Epithelial cell of esophagus (primary cell): ENCODE measurements at regions not wholly inside any gene's neighbourhood (a gene's known extent, or its start where the extent isn't known, plus 50 kb on each side); places are given as distances from the start of the nearest gene placed in this dataset.
A peak's percentile ranks its signal among the peaks of the same experiment; 100 is the strongest.
"Not testable (repeated sequence)": the region's sequence is repeated elsewhere in the genome, so short reads cannot be mapped to it uniquely, and the experiment has no call there.

Source experiments
- DNase-seq: peaks from one replicate; pipeline ENCODE4 v3.0.0; 2010; ENCODE audit warnings: low read depth
- H3K4me3 ChIP-seq: 2 replicates; pipeline ENCODE4 v1.5.1; 2011; ENCODE audit warnings: mild to moderate bottlenecking, low read length, control low read depth
- TF ChIP-seq, protein P1 (sequence below): IDR thresholded peaks from 2 replicates; pipeline ENCODE4 v1.5.1; 2011; ENCODE audit warnings: low read depth, mild to moderate bottlenecking, low read length, control low read depth, inconsistent platforms; ENCODE audit not compliant: insufficient read depth; ENCODE audit errors: missing control alignments

DNA sequence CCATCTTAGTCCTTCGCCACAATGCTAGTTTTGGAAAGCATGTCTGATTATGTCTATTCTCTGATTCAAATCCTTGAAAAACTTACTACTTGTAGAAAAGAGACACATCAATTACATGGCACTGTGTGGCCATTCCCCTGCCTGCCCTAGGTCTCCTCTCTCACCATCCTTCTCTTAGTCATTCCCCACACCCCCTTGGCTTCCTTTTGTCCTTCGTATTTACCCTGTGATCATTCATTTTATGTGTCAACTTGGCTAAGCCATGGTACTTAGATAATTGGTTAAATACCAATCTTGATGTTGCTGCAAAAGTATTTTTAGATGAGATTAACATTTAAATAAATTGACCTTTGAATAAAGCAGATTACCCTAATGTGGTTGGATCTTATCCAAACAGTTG is 122.9 kb upstream of the CDH11 start:
- no peak for DNase-seq
- TF ChIP-seq, protein P1, sequence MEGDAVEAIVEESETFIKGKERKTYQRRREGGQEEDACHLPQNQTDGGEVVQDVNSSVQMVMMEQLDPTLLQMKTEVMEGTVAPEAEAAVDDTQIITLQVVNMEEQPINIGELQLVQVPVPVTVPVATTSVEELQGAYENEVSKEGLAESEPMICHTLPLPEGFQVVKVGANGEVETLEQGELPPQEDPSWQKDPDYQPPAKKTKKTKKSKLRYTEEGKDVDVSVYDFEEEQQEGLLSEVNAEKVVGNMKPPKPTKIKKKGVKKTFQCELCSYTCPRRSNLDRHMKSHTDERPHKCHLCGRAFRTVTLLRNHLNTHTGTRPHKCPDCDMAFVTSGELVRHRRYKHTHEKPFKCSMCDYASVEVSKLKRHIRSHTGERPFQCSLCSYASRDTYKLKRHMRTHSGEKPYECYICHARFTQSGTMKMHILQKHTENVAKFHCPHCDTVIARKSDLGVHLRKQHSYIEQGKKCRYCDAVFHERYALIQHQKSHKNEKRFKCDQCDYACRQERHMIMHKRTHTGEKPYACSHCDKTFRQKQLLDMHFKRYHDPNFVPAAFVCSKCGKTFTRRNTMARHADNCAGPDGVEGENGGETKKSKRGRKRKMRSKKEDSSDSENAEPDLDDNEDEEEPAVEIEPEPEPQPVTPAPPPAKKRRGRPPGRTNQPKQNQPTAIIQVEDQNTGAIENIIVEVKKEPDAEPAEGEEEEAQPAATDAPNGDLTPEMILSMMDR = no peak
- no peak overlapping the region for H3K4me3 ChIP-seq

DNA sequence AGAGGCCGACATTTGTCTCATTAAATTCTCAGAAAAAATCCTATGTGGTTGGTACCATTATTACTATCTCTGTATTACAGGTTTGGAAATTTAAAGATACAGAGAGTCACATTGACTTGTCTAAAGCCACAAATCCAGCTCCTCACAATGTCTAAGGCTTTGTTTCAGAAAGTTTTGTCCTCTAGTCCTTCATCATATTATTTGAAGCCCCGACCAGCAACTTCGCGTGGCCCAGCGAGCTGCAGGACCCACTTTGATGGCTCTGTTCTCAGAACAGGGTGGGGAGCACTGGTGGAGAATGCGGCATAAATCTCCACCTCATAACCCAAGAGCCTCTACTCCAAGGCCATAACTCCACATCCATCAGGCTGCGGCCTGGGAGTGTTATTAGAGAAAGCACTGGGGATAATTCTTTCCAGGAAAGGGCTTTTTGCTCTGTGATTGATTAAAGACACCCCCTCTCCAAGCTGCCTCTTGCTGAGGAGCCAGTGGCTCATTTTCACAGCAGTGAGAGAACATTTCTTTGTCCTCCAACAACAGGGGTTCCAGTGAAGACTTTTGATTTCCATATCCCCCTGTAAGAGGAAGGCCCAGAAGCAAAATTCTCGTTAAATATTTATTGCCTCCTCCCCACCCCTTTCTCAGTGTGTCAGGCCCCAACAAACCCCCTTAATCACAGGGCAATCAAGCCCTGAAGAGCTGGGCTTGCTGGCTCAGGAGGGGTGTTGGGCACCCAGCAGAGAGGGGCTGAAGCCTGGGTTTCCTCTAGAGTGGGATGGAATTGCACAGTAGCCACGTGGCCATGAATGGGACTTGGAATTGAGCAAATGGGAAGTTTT is 113.7 kb upstream of the CDH11 start:
- TF ChIP-seq, protein P1 = no peak
- DNase-seq = no peak
- H3K4me3 ChIP-seq = no peak overlapping the region

DNA sequence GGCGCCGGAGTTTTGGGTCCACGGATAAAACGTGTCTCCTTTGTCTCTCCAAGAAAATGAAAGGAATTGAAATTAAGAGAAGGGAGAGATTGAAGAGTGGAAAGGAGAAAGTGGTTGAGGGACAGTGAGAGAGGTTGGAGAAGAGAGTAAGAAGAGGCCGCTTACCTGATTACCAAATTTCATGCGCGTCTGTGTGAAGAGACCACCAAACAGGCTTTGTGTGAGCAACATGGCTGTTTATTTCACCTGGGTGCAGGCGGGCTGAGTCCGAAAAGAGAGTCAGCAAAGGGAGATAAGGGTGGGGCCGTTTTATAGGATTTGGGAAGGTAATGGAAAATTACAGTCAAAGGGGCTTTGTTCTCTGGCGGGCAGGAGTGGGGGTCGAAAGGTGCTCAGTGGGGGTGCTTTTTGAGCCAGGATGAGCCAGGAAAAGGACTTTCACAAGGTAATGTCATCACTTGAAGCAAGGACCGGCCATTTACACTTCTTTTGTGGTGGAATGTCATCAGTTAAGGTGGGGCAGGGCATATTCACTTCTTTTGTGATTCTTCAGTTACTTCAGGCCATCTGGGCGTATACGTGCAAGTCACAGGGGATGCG is 113.0 kb upstream of the CDH11 start:
- not testable (repeated sequence) for DNase-seq, H3K4me3 ChIP-seq

DNA sequence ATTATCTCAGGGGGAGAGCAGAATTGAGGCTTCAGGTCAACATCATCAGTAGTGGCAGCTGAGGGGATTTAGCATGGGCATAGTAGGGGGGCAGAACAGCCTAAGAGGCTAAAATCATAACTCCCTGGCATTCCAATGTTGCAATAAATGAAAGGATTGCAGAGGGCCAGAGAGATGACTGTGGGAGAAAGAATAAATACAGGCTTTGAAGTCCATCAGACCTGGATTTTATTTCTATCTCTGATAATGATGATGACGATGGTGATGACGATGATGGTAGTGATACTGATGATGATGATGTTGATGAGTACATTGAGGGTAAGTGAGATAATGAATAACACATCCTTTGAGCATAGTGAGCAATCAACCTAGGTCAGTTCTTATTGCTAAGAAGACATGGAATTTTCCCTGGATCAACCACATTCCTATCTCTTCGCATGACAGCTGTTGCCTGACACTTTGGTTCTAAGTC is 107.4 kb upstream of the CDH11 start:
- peak; percentile 40 for DNase-seq

DNA sequence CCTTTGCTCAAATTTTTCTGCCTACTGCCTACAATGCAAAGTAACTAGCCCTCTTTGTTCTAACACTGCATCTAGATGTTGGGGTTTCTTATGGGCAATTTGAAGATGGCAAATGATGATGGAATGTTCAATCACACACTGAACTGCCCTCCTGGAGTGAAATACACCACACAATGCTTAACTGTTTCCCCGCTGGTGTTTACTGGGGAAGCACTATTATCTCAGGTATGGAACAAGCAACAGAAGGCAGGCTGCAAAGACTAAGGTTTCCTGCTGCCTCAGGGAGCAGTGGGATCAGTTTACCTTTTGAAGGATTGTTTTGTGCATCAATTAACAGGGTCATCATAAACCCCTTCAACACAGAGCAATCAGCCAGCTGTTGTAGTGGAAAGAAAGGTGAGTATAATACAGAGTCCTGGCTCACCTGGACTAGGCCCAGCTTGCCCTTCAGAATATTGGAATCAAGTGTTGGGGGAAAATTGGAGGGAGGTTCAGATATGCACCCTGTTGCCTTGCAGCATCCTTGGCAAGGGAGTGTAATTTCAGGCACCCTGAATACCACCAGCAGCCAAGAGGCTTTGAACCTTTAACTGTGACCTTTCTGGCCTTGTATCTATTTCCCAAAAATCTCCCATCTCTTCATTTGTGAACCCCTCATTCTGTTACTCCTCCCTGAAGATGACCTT is 105.4 kb upstream of the CDH11 start:
- no peak for DNase-seq
- TF ChIP-seq, protein P1 = no peak
- H3K4me3 ChIP-seq = no peak overlapping the region

More for the DNA sequence above, 107.4 kb upstream of the CDH11 start:
- no peak overlapping the region for H3K4me3 ChIP-seq
- TF ChIP-seq, protein P1 = no peak

DNA sequence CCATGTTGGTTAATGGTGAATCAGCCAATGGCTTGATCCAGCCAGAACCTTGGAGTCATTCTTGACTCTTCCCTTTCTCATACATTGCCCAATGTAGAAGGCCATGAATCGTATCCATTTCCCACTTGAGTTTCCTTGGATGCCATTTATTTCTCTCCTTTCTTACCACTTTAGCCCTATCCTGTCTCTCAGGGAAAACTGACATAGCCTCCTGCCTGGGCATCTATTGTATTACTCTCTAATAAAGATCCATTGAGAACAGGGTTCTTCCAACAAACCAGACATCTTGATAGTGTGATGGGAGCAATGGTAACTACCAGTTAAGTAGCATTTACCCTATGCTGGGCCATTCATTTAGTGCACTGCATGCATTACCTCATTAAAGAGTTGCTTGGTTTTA is 104.2 kb upstream of the CDH11 start:
- TF ChIP-seq, protein P1 = no peak
- no peak overlapping the region for H3K4me3 ChIP-seq
- peak; percentile 19 for DNase-seq

DNA sequence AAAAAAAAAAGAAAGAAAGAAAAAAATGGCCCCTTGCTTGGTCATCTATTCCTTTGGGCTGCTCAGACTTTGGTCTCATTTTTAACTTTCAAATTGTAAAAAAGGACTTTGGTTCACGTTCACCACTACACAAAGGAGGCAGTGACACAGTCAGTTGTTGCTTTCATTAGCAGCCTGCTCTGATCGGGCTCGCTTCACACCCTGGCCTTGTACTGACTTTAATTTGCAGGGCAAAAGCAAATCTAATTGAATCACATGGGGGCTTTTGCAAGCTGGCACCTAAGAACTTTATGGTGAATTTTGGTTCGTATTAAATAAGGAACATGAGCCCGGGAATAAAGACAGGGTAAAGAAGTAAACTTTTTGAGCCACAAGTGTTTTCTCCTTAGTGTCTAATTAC is 103.6 kb upstream of the CDH11 start:
- no peak overlapping the region for H3K4me3 ChIP-seq
- no peak for DNase-seq
- TF ChIP-seq, protein P1 = no peak
